Mucosa of stomach (tissue), 1 donor: ENCODE measurements at regions not wholly inside any gene's neighbourhood (a gene's known extent, or its start where the extent isn't known, plus 50 kb on each side); places are given as distances from the start of the nearest gene placed in this dataset.

Source experiments
- H3K27me3 ChIP-seq: one replicate; pipeline ENCODE4 v1.7.0; 2013; ENCODE audit warnings: mild to moderate bottlenecking, low read length; ENCODE audit not compliant: control insufficient read depth, insufficient read depth
- H3K36me3 ChIP-seq: one replicate; pipeline ENCODE4 v1.7.0; 2013; ENCODE audit warnings: low read length; ENCODE audit not compliant: control insufficient read depth, insufficient read depth
- H3K4me1 ChIP-seq: one replicate; pipeline ENCODE4 v1.7.0; 2013; ENCODE audit warnings: mild to moderate bottlenecking, low read length; ENCODE audit not compliant: control insufficient read depth, insufficient read depth
- H3K4me3 ChIP-seq: one replicate; pipeline ENCODE4 v1.7.0; 2013; ENCODE audit warnings: low read length
- H3K9ac ChIP-seq: one replicate; pipeline ENCODE4 v1.7.0; 2013; ENCODE audit warnings: mild to moderate bottlenecking, low read length, moderate library complexity
- H3K9me3 ChIP-seq: one replicate; pipeline ENCODE4 v1.7.0; 2013; ENCODE audit warnings: mild to moderate bottlenecking, low read length, moderate library complexity; ENCODE audit not compliant: control insufficient read depth
- donor health status: Pancreatic carcinoma.

DNA sequence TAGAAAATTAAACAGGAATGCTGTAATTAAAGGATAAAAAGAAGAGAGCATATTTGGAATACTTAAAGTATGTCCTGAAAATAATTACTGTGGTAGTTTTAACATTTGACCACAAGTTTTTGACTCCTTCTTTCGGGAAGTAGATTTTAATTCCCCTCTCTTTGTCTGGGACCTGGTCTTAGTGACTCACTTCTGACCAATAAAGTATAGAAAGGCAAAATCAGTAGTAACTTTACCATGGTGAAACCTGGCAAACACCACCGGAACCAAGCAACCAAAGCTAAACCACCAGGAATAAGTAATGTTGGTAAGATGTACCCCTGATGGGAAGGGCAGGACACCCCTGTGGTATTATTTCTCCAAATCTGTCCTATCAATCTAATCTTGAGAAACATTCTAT is 314.8 kb downstream of the PDHA2 start:
- H3K9me3 ChIP-seq, result no peaks in the 10 kb centered on the region
- H3K9ac ChIP-seq, result no peak overlapping the region
- H3K4me1 ChIP-seq, result no peaks in the 10 kb centered on the region
- no peak overlapping the region for H3K4me3 ChIP-seq
- H3K27me3 ChIP-seq, result no peaks in the 10 kb centered on the region
- H3K36me3 ChIP-seq, result no peaks in the 10 kb centered on the region

DNA sequence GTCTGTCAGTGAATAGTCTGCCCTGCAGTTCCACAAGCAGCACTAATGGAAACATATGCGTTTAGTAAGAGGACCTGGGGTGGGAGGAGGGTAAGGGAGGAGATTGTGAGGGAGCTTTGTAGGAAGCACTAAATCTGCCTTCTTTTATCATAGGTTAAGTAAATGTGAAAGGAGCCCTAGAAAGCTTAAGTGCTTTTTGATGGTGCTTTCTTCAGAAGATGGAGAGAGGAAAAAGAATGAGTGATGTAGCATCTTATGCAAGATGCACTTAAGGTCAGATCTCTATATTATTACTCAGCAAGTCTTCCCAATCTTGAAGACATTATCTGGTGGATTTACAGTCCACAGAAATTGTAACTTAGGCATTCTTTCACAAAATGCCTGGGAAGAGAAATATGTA is 322.7 kb downstream of the PDHA2 start:
- H3K36me3 ChIP-seq, result no peaks in the 10 kb centered on the region
- no peaks in the 10 kb centered on the region for H3K4me1 ChIP-seq
- H3K27me3 ChIP-seq, result no peaks in the 10 kb centered on the region
- H3K9me3 ChIP-seq, result no peaks in the 10 kb centered on the region
- no peak overlapping the region for H3K4me3 ChIP-seq
- no peak overlapping the region for H3K9ac ChIP-seq

DNA sequence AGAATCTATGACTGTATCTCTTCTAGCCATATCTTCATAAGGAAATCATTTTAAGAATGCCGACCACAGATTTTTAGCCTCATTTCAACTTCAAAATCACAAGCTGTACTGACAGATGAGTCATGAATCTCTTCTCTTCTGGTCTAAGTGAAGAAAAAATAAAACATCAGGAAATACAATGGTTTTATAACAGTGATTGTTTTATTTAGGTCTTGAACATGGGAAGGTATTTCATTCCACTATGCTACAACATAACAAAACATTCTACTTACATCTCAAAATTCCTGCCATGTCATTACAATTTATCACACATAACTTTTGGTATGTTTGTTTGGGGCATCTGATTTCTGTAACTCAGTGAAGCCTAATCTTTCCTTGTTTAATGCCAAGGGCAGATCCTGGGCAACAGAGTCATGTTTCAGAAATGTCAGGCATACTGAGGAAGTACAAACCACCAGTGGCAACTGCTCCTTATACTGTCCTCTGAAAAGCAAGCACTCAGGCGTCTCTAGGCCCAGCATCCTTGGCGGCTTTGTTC is 325.0 kb downstream of the PDHA2 start:
- no peaks in the 10 kb centered on the region for H3K4me1 ChIP-seq
- no peak overlapping the region for H3K4me3 ChIP-seq
- no peaks in the 10 kb centered on the region for H3K36me3 ChIP-seq
- no peaks in the 10 kb centered on the region for H3K9me3 ChIP-seq
- no peaks in the 10 kb centered on the region for H3K27me3 ChIP-seq
- no peak overlapping the region for H3K9ac ChIP-seq

DNA sequence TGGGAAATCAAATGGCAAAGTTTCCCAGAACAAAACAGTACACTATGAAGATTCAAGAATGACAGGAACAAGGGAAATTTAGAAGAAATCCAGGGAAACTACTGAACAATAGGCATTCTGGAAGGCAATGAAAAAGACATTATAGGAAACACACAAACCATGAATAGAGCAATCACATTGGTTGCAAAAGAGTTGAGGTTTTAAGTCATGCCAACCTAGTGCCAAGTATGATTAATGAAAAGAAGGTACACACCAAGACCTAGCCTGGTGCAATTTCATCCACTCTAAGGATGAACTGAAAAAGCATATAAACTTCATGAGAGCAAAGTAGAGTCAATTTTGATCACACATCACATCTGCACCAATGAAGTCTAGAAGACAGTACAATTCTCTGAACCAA is 326.9 kb downstream of the PDHA2 start:
- Histone ChIP-seq H3K36me3 (no peaks in the 10 kb centered on the region), H3K4me3 (no peak overlapping the region), H3K9me3 (no peaks in the 10 kb centered on the region), H3K9ac (no peak overlapping the region), H3K27me3 (no peaks in the 10 kb centered on the region), H3K4me1 (no peaks in the 10 kb centered on the region)

DNA sequence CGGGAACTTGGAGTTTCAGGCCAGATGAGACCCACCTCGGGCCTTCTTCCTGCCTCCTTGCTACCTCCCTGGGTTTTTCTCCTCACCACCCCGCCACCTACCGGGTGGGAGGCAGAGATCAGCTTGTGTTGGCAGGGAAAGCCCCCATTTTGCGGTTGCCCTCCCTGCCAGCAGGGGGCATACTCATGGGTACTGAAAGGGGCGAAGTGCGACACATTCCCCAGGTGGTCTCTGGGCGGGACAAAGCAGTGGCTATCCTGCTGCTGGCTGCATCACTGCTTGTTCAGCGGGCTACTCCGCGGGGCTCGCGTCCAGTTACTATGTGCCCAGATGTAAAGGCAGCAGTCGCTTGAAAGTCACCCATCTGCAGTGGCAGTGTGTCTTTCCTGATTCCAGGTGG is 330.3 kb downstream of the PDHA2 start:
- no peak overlapping the region for H3K4me3 ChIP-seq
- H3K9ac ChIP-seq, result no peak overlapping the region
- no peaks in the 10 kb centered on the region for H3K9me3 ChIP-seq
- no peaks in the 10 kb centered on the region for H3K36me3 ChIP-seq
- no peaks in the 10 kb centered on the region for H3K4me1 ChIP-seq
- no peaks in the 10 kb centered on the region for H3K27me3 ChIP-seq

DNA sequence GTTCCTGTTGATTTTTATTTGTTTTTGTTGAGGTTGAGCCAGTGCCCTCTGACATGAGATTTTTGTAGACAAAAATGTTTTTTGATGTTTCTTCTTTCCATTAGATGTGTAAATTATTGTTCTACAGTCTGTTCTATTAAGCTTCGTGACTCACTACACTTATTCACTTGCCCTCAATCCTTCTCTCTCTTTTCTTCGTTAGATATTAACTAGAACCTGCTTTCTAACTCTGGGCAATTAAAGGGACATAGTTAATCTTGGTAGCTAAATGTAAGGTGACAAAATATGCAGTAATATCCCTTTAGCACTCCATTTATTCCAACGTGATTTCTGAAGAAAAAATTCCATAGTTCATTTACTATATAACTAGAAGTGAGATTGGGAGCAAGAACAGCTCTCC is 333.9 kb downstream of the PDHA2 start:
- Histone ChIP-seq H3K9me3 (no peaks in the 10 kb centered on the region), H3K36me3 (no peaks in the 10 kb centered on the region), H3K4me1 (no peaks in the 10 kb centered on the region), H3K4me3 (no peak overlapping the region), H3K27me3 (no peaks in the 10 kb centered on the region), H3K9ac (no peak overlapping the region)

DNA sequence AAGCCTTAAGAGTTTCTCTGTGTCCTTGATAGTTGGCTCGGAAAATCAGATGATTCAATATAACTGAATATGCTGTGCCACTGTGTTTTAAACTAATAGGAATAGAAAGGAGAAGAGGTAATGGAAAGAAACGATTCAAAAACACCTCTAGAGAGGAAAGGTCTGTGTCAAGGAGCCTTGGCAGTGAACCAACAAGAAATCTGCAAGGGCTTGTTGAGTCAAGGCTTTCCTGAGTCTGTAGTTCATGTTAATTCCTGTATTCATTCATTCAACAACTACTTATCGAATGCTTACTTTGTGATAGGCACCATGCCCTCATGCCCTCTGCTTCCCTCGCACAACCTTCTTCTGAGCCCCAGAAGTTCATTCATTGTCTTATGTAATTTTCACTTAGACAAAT is 336.0 kb downstream of the PDHA2 start:
- no peaks in the 10 kb centered on the region for H3K27me3 ChIP-seq
- H3K9me3 ChIP-seq, result no peaks in the 10 kb centered on the region
- no peak overlapping the region for H3K4me3 ChIP-seq
- H3K36me3 ChIP-seq, result no peaks in the 10 kb centered on the region
- no peaks in the 10 kb centered on the region for H3K4me1 ChIP-seq
- H3K9ac ChIP-seq, result no peak overlapping the region

DNA sequence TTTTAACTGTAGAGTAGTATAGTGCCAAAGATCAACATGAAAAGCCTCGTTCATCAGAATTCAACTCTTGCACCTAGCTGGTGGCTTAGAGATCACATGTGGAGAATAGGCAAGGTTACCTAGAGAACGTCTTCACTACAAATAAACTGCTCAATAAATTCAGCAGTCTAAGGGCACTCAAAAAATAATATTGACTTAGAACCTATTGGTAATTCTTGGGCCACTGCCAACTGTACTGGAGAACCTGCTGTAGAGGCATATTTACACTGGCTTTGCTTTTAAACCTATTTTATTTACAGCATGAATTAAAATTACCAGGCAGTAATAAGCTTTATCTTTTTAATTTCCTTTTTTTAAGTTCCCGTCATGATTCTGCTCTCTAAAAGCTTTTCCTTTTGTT is 343.7 kb downstream of the PDHA2 start:
- Histone ChIP-seq H3K9ac (no peak overlapping the region), H3K4me1 (no peaks in the 10 kb centered on the region), H3K4me3 (no peak overlapping the region), H3K27me3 (no peaks in the 10 kb centered on the region), H3K9me3 (no peaks in the 10 kb centered on the region), H3K36me3 (no peaks in the 10 kb centered on the region)

DNA sequence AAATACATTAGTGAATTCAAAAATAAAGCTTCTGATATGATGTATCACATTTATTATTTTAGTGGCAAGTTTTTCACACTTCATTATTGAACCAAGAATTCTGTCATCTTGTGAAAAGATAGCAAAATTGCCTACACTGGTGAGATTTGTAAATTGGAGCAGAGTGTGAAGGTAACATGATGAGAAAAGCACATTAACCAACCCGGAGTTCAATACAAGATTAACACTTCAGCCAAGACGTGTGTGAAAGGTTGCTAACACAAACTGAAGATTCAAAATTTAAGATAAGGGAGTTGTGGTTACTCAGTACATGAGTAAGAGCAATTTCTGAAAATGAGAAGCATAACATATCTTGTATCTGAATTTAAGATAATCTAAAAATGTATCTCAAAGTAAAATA is 346.7 kb downstream of the PDHA2 start:
- Histone ChIP-seq H3K9me3 (no peaks in the 10 kb centered on the region), H3K9ac (no peak overlapping the region), H3K27me3 (no peaks in the 10 kb centered on the region), H3K36me3 (no peaks in the 10 kb centered on the region), H3K4me3 (no peak overlapping the region), H3K4me1 (no peaks in the 10 kb centered on the region)

DNA sequence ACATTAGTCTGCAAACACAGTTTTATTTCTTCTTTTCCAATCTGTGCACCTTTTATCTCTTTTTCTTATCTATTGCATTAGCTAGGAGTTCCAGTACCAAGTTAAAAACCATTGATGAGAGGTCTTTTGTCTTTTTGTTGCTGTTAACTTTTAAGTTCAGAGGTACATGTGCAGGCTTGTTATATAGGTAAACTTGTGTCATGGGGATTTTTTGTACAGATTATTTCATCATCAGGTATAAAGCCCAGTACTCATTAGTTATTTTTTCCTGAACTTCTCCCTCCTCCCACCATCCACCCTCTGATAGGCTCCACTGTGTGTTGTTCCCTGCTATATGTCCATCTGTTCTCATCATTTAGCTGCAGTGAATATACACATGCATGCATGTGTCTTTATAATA is 349.9 kb downstream of the PDHA2 start:
- Histone ChIP-seq H3K4me1 (no peaks in the 10 kb centered on the region), H3K9me3 (no peaks in the 10 kb centered on the region), H3K4me3 (no peak overlapping the region), H3K9ac (no peak overlapping the region), H3K27me3 (no peaks in the 10 kb centered on the region), H3K36me3 (no peaks in the 10 kb centered on the region)

DNA sequence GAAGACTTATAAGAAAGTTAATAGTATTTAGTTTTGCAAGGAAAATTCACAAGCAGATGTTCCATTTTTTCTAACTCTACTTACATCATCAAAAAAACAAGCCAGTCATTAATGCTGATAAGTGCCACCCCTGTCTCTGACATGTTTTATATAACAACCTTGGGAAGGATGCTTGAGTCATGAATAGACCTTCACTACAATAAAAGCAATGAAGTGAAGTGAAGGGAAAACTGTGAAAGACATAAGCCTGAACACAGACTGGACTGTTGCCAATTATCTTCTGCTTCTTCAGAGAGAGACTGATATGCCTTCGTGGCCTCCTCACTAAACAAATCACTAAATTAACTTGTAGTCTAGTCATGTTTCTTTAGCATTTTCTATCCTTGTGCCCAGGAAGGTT is 353.2 kb downstream of the PDHA2 start:
- Histone ChIP-seq H3K4me1 (no peaks in the 10 kb centered on the region), H3K9ac (no peak overlapping the region), H3K36me3 (no peaks in the 10 kb centered on the region), H3K4me3 (no peak overlapping the region), H3K9me3 (no peaks in the 10 kb centered on the region), H3K27me3 (no peaks in the 10 kb centered on the region)

DNA sequence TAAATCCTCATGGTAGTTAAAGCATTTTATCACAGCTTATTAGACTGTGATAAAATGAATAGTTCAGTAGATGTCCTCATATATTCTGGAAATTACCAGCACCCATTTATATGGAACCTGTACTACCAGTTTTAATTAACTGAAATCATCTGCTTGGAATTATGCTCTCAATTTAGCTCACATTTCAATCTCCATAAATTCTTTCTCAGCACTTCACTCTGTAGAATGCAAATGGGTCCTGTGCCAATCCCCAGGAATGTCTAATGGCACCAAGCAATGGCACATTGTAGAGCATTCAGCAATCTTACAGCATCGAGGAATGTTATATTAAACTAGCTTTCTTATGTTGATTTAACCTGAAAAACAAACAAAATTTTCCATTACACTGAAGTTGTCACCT is 355.1 kb downstream of the PDHA2 start:
- H3K9me3 ChIP-seq, result no peaks in the 10 kb centered on the region
- no peak overlapping the region for H3K9ac ChIP-seq
- no peaks in the 10 kb centered on the region for H3K27me3 ChIP-seq
- no peaks in the 10 kb centered on the region for H3K36me3 ChIP-seq
- no peak overlapping the region for H3K4me3 ChIP-seq
- H3K4me1 ChIP-seq, result no peaks in the 10 kb centered on the region

DNA sequence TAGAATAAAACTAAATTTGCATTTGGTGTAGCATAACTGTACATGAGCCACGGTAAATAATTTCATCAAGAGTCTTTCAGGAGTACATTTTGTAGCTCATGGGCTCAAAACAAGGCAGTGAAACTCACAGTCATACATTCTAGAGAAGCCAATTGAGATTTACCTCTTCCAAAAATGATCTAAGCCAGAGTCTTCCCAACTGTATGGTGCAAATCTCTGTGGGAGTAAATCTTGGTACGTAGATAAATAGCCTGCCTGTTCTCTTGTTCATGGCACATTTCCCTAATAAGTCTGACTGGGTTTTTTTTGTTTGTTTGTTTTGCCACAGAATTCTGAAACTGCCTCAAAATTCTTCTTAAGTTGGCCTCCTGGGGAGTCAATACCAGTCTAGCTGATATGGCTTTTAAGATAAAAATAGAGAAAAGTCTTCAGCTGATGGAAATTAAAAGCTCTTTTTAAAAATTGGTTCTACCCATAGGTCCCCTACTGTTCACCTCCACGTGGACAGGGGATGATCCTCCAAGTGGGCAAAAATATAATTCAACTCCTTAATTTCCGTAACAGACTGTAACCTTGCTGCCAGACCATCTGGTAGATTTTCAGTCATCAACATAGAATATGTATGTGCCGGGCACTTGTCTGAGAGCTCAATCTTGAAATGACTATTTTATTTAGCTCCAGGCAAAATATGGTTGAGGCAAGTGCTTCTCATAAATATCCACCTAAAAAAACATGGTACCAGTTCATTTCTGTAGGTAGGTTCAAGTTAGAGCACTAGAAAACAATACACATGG is 365.4 kb downstream of the PDHA2 start:
- no peak overlapping the region for H3K9ac ChIP-seq
- H3K27me3 ChIP-seq, result no peaks in the 10 kb centered on the region
- no peaks in the 10 kb centered on the region for H3K36me3 ChIP-seq
- H3K4me1 ChIP-seq, result no peaks in the 10 kb centered on the region
- H3K9me3 ChIP-seq, result no peaks in the 10 kb centered on the region
- no peak overlapping the region for H3K4me3 ChIP-seq
